ENCODE measurements at regions not wholly inside any gene's neighbourhood (a gene's known extent, or its start where the extent isn't known, plus 50 kb on each side); places are given as distances from the start of the nearest gene placed in this dataset.

GRCh38 chr2:136530146-136530545 lies 235.2 kb upstream of the THSD7B start:
- intact Hi-C loops (cut with micrococcal nuclease; ENCODE audit: unreplicated experiment) (no loop called here), in situ Hi-C loops (cut with MboI) (no loop called here)
- no TSS peak for BruUV-seq (replicated peaks)

More at GRCh38 chr2:136530146-136530545, 235.2 kb upstream of the THSD7B start:
- ChIA-PET POLR2A (no interaction called here), CTCF (no interaction called here), RAD21 (ENCODE audit: unreplicated experiment) (no interaction called here), SMC1A (ENCODE audit: uncharacterized antibody, unreplicated experiment) (interaction anchor here (0.7 kb wide), 1 partner anchor 30 kb away, joined by 3 read pairs; no protein-coding TSS in a partner anchor)
- TF ChIP-seq MTA2 (IDR thresholded peaks at IDR 0.05; ENCODE audit: low read depth), result no peak
- TF ChIP-seq REST (IDR thresholded peaks at IDR 0.05; ENCODE audit: low read depth, low read length), result peak; percentile 69; the same call in 1 of the 2 replicates
- TF ChIP-seq POLR2AphosphoS2 (IDR thresholded peaks at IDR 0.05; ENCODE audit: low read depth, low read length), result no peak
- TF ChIP-seq CHD4 (IDR thresholded peaks at IDR 0.05), result no peak
- no peak overlapping the region for H2AFZ ChIP-seq (ENCODE audit: control insufficient read depth, low read depth, low read length)
- H3K36me3 ChIP-seq (ENCODE audit: control insufficient read depth in 2 of 2, insufficient read depth in 2 of 2, low read length in 1 of 2), result no peaks in the 10 kb centered on the region
- H3K79me2 ChIP-seq (ENCODE audit: control insufficient read depth, insufficient read depth, low read length), result no peaks in the 10 kb centered on the region
- DNase-seq (ENCODE audit: low read depth, low spot score), result no peak
- no peak overlapping the region for H3K9ac ChIP-seq (ENCODE audit: control insufficient read depth, insufficient read depth, low read length)
- H3K27me3 ChIP-seq (replicated peaks in 1 of 2; ENCODE audit: control insufficient read depth in 2 of 2, insufficient read depth in 2 of 2, low read length in 1 of 2), result no peaks in the 10 kb centered on the region
- no peak overlapping the region for H3K27ac ChIP-seq (ENCODE audit: control insufficient read depth, insufficient read depth)
- no peak overlapping the region for H3K4me3 ChIP-seq
- no peak for ATAC-seq
- H3K4me2 ChIP-seq (ENCODE audit: control insufficient read depth, insufficient read depth), result no peak overlapping the region
- H3K9me3 ChIP-seq (replicated peaks; ENCODE audit: control insufficient read depth, insufficient read depth, low read length), result no peaks in the 10 kb centered on the region
- H3K4me1 ChIP-seq (ENCODE audit: control insufficient read depth, insufficient read depth, low read length), result no peaks in the 10 kb centered on the region
- no peak for FAIRE-seq
- no peaks in the 10 kb centered on the region for H4K20me1 ChIP-seq (ENCODE audit: control insufficient read depth, insufficient read depth)

All from GM12878 (cell line).